Dermis microvascular lymphatic vessel endothelial cell (primary cell): ENCODE measurements at regions not wholly inside any gene's neighbourhood (a gene's known extent, or its start where the extent isn't known, plus 50 kb on each side); places are given as distances from the start of the nearest gene placed in this dataset.
"Not testable (repeated sequence)": the region's sequence is repeated elsewhere in the genome, so short reads cannot be mapped to it uniquely, and the experiment has no call there.

Experiments used
- DNase-seq, 2 donors: peaks; one replicate each; pipeline versions ENCODE4 v3.0.0 to v3.0.0-alpha.2; 2010; ENCODE audit warnings: low read depth in 2 of 2

GRCh38 chr1:38187552-38187951 is 141.0 kb upstream of the POU3F1 start:
- no peak for DNase-seq

GRCh38 chr1:38186566-38186965 is 140.0 kb upstream of the POU3F1 start:
- no peak for DNase-seq

- DNase-seq, result no peak
Observed at GRCh38 chr1:38185913-38186312, 139.3 kb upstream of the POU3F1 start.

DNA sequence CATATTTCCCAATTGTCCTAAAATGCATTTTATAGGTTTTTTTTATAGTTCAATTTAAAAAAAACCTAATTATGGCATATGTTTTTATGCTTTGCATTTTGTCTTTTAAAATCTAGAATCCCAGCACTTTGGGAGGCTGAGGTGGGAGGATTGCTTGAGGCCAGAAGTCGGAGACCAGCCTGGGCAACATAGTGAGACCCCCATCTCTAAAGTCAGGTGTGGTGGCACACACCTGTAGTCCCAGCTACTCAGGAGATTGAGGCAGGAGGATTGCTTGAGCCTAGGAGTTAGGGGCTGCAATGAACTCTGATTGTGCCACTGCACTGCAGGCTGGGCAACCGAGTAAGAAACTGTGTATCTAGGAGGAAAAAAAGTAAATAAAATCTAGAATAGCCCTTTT is 137.2 kb upstream of the POU3F1 start:
- DNase-seq, result no peak

DNA sequence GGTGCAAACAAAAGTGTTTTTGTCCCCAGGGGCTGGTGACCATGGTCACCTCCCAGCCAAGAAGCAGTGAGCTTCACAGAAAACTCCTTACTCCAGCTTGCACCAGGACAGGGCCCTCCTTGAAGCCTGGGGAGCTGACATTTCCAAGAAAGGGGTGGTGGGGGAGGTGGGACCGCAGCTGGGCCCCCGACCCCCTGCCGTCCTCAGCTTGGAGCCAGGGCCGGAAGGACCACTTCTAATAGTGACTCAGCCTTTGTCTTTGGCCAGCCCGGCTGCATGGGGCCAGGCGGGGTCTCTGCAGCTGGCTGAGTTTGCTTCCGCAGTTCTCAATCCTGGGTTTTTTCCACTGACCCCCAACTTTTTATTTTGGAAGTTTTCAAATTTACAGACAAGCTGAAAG is 136.5 kb upstream of the POU3F1 start:
- no peak for DNase-seq

DNA sequence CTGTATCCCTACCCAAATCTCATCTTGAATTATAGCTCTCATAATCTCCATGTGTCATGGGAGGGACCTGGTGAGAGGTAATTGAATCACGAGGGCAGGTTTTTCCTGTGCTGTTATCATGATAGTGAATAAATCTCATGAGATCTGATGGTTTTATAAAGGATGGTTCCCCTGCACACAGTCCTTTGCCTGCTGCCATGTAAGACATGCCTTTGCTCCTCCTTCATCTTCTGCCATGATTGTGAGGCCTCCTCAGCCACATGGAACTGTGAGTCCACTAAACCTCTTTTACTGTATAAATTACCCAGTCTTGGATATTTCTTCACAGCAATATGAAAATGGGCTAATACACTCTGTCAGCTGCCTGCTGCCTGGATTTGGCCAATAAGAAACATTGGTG is 133.8 kb upstream of the POU3F1 start:
- not testable (repeated sequence) for DNase-seq

DNA sequence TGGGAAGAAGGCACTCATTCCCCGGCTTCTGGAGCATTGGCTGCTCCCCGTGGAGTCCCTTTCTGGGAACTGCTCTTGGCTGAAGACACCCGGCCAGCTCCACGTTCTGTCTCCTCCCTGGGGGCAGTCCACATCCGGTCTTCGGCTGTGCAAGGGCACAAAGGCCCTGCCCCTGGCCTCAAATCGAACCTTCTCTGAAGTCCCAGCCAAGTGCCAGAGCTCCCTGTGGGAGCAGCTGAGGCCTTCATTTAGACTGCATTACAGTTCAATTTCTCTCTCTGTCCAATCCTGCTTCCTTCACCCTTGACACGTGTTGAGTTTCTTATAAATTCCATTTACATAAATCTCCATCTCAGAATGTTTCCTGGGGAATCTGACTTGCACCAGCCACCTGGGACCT is 132.9 kb upstream of the POU3F1 start:
- no peak for DNase-seq

DNA sequence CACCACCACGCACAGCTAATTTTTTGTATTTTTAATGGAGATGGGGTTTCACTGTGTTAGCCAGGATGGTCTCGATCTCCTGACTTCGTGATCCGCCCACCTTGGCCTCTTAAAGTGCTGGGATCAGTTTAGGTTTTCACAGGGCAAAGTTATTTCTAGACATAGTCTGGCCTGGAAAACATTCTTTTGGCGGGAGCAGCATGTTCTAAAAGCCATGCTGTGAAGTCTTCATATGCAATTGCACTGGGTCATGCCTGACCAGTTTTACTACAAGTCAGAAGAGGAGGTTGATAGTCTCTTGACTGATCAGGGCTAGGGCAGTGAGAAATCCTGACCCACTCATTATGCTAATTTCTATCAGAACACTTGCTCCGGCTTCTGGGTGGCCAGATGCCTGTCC is 131.6 kb upstream of the POU3F1 start:
- DNase-seq, result no peak

GRCh38 chr1:38175121-38175520 is 128.5 kb upstream of the POU3F1 start:
- DNase-seq, result no peak

GRCh38 chr1:38173848-38174247 is 127.3 kb upstream of the POU3F1 start:
- DNase-seq, result no peak

GRCh38 chr1:38173157-38173831 is 126.7 kb upstream of the POU3F1 start:
- no peak for DNase-seq

- no peak for DNase-seq
Observed at GRCh38 chr1:38169121-38169520, 122.5 kb upstream of the POU3F1 start.

DNA sequence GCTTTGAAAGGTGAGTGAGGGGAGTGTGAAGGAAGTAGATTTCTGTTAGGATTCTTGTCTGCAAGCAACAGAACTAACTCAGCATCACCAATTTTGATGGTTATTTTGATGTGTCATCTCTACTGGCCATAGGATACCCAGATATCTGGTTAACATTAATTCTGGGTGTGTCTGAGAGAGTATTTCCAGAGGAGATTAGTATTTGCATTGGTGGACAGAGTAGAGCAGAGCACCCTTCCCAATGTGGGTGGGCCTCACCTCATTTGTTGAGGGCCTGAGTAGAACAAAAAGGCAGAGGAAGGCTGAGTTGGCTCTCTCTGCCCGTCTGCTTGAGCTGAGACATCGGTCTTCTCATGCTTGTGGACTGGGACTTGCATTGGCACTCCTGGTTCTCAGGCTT is 121.8 kb upstream of the POU3F1 start:
- no peak for DNase-seq

- DNase-seq, result no peak
Observed at GRCh38 chr1:38166461-38166860, 119.9 kb upstream of the POU3F1 start.

- DNase-seq, result no peak
Observed at GRCh38 chr1:38153778-38154470, 107.3 kb upstream of the POU3F1 start.

- no peak for DNase-seq
Observed at GRCh38 chr1:38153066-38153777, 106.6 kb upstream of the POU3F1 start.

- DNase-seq, result no peak
Observed at GRCh38 chr1:38152351-38153065, 105.9 kb upstream of the POU3F1 start.

DNA sequence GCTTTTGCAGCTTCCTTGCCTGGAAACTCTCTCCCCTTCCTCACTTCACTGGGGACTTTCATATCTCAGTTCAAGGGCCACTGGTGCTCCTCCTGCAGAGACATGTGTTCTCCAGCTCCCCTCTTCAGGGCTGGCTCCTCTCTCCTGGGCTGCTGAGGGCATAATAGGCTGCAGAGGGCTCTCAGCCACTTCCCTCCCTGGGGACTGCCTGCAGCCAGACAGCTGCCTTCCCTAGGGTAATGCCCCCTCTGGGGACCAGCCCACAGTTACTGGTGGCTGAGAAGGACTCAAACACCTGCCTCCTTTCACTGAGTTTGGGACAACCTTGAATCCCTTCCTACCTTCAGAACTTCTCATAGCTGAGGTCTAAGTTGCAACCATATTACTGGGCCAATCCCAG is 104.8 kb upstream of the POU3F1 start:
- no peak for DNase-seq

GRCh38 chr1:38146079-38146478 is 99.5 kb upstream of the POU3F1 start:
- not testable (repeated sequence) for DNase-seq

DNA sequence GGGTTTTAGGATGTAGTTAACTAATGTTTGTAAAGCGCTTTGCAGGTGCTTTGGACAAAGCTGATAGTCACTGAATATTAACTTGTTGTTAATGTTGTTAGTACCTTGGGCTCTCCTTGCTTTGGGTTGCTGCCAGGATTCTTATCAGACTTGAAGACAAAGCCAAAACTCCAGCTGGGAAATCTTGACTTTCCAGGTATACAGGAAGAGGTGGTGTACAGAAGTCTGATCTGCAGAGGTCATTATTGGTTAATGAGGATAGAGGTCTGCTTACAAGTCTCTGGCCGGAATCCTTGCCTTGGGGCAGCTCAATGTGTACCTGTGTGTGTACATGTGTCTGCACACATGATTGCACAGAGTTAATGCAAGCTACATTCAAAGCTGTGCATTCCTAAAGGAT is 96.0 kb upstream of the POU3F1 start:
- no peak for DNase-seq

GRCh38 chr1:38141483-38141882 is 94.9 kb upstream of the POU3F1 start:
- DNase-seq, result no peak
